ENCODE measurements at regions not wholly inside any gene's neighbourhood (a gene's known extent, or its start where the extent isn't known, plus 50 kb on each side); places are given as distances from the start of the nearest gene placed in this dataset.

DNA sequence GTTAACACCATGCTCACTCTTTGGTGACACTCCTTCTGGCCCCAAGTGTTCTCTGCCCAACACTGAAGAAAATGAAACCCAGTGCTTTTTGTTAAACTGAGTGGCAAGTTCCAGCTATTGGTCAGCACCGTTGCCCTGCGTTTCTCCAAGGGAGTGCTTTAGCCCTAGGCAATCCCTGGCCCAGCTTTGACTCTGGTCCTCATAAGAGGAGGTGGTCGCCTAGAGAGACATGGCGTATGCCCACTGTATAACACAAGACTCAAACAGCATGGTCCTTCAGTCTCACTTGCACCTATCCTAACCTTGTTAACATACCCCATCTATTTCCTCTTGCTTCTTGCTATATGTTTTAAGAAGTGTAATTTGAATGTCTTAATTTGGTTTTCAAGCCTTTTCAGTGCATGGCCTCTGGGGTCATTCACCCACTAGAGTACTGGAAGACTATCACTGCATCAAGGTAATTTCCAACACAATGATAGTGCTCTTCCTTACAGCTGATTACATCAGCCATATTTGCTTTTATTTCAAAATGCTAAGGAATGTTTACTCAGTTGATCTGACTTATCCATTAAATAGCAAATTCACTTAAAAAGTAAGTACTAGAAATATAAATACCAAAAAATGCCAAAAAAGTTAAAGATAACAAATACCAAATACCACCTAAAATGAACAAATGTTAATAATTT lies 190.5 kb upstream of the SOX21 start:
- TF ChIP-seq, protein P1, sequence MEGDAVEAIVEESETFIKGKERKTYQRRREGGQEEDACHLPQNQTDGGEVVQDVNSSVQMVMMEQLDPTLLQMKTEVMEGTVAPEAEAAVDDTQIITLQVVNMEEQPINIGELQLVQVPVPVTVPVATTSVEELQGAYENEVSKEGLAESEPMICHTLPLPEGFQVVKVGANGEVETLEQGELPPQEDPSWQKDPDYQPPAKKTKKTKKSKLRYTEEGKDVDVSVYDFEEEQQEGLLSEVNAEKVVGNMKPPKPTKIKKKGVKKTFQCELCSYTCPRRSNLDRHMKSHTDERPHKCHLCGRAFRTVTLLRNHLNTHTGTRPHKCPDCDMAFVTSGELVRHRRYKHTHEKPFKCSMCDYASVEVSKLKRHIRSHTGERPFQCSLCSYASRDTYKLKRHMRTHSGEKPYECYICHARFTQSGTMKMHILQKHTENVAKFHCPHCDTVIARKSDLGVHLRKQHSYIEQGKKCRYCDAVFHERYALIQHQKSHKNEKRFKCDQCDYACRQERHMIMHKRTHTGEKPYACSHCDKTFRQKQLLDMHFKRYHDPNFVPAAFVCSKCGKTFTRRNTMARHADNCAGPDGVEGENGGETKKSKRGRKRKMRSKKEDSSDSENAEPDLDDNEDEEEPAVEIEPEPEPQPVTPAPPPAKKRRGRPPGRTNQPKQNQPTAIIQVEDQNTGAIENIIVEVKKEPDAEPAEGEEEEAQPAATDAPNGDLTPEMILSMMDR (tag by site-specific recombination; IDR thresholded peaks at IDR 0.05), result no peak
- TF ChIP-seq, protein P2, sequence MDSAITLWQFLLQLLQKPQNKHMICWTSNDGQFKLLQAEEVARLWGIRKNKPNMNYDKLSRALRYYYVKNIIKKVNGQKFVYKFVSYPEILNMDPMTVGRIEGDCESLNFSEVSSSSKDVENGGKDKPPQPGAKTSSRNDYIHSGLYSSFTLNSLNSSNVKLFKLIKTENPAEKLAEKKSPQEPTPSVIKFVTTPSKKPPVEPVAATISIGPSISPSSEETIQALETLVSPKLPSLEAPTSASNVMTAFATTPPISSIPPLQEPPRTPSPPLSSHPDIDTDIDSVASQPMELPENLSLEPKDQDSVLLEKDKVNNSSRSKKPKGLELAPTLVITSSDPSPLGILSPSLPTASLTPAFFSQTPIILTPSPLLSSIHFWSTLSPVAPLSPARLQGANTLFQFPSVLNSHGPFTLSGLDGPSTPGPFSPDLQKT (IDR thresholded peaks at IDR 0.05; ENCODE audit: borderline replicate concordance, low read depth, low read length), result no peak
- TF ChIP-seq, protein P3, sequence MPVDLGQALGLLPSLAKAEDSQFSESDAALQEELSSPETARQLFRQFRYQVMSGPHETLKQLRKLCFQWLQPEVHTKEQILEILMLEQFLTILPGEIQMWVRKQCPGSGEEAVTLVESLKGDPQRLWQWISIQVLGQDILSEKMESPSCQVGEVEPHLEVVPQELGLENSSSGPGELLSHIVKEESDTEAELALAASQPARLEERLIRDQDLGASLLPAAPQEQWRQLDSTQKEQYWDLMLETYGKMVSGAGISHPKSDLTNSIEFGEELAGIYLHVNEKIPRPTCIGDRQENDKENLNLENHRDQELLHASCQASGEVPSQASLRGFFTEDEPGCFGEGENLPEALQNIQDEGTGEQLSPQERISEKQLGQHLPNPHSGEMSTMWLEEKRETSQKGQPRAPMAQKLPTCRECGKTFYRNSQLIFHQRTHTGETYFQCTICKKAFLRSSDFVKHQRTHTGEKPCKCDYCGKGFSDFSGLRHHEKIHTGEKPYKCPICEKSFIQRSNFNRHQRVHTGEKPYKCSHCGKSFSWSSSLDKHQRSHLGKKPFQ (tag by site-specific recombination; IDR thresholded peaks at IDR 0.05), result no peak
- no peak for TF ChIP-seq ZNF174 (tag by site-specific recombination; IDR thresholded peaks at IDR 0.05)
- no peak for TF ChIP-seq ZNF626 (tag by site-specific recombination; IDR thresholded peaks at IDR 0.05)

Data from HEK293 (cell line).